GM18502 (cell line): ENCODE measurements at regions not wholly inside any gene's neighbourhood (a gene's known extent, or its start where the extent isn't known, plus 50 kb on each side); places are given as distances from the start of the nearest gene placed in this dataset.
"Not testable (repeated sequence)": the region's sequence is repeated elsewhere in the genome, so short reads cannot be mapped to it uniquely, and the experiment has no call there.

Experiments used
- ATAC-seq: cut with Tn5 transposase; IDR thresholded peaks from one replicate; pipeline ENCODE4 v1.9.1; 2021; ENCODE audit warnings: mild to moderate bottlenecking; ENCODE audit not compliant: unreplicated experiment, poor library complexity

GRCh38 chr3:101142160-101142559 is 148.9 kb upstream of the ABI3BP start:
- ATAC-seq, result no peak

DNA sequence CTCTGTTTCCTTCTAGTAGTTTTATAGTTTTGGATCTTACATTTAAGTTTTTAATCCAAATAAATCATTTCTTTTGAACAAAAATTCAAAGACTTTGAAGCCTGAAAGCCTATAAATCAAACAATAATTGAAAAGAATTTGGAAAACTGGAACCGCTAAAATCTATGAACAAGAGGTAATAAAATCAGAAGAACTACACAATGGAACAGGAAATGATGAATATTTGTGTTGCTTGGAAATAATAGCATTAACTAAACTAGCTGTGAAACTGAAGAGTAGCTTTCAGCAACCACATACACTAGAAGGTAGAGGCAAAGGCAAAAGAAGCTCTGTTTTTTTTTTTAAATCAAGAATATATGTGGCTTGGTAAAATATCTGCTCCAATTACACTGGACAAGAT is 147.9 kb upstream of the ABI3BP start:
- no peak for ATAC-seq

DNA sequence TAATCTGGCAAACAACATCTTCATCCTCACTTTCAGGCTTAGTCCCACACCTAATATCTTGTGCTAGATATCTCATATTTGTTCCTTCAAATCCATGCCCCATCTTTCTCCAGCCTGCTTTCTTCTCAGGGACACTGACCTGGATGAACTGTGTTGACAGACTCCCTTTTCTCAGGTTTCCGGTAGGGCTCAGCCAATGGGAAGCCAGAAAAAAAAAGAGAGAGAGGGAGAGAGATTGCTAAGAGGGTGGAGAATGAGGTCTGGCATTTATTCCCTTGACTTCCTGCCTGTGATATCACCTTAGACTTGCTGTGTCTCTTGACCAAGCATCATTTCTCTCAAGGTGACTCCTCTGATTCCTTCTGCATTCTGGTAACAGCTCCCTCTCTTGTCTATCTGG is 145.6 kb upstream of the ABI3BP start:
- no peak for ATAC-seq

- no peak for ATAC-seq
These were observed 141.1 kb upstream of the ABI3BP start for GRCh38 chr3:101134331-101134730.

- peak; percentile 61 for ATAC-seq
These were observed 140.4 kb upstream of the ABI3BP start for GRCh38 chr3:101133652-101134051.

DNA sequence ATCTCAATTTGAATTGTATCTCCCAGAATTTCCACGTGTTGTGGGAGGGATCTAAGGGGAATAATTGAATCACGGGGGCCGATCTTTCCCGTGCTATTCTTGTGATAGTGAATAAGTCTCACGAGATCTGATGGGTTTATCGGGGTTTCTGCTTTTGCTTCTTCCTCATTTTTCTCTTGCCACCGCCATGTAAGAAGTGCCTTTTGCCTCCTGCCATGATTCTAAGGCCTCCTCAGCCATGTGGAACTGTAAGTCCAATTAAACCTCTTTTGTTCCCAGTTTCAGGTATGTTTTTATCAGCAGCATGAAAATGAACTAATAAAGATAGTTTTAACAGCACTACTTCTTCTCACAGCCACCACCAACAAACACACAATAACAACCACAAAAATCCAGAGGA is 140.0 kb upstream of the ABI3BP start:
- not testable (repeated sequence) for ATAC-seq

DNA sequence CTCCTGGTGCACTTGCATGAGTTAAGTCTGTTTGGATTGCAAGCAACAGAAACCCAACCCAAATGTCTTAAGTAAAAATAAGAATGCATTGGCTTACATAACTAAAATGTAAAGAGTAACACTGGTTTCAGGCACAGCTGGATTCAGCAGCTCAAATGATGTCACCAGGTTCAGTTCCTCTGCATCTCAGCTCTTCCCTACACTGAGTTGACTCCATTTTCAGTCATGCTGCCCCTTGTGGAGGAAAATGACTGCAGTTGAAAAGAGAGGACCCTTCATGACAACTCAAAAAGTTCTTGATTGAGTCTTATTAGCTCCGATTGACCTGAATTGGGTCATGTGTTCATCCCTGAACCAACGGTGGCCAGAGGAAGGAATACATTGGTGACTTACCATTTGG is 138.5 kb upstream of the ABI3BP start:
- no peak for ATAC-seq

DNA sequence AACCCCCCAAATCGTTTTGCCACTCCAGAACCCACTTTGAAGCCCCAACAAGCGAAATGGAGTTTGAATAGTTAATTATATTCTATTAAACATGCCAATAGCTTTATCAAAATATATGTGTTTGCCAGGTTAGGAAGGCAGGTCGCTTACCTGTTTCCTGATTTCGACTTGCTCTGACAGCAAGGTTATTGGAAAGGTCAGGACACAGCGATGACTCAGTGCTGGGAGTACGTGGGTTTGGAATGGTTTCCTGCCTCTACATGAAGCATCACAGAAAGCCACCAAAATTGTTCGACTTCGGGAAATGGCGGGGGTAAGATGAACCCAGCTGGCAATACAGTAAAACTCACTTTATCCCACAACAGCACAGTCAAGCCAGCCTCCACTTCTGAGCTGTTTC is 135.6 kb upstream of the ABI3BP start:
- no peak for ATAC-seq

GRCh38 chr3:101128001-101128400 is 134.8 kb upstream of the ABI3BP start:
- no peak for ATAC-seq

GRCh38 chr3:101124125-101124524 is 130.9 kb upstream of the ABI3BP start:
- no peak for ATAC-seq

DNA sequence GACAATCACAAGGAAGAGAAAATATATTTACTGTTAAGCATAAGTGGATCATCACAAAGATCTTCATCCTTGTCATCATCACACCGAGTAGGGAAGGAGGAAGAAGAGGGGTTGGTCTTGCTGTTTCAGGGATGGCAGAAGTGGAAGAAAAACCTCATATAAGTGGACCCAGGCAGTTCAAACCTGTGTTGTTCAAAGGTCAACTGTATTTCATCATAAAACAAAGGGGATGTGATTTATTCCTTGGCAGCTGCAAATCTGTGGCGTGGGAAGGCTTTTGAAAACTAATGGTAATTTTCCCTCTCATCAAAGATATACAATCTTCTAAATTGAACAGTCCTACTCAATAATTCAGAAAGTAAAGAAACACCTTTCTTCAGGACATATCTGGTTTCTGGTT is 129.9 kb upstream of the ABI3BP start:
- no peak for ATAC-seq

- no peak for ATAC-seq
These were observed 129.5 kb upstream of the ABI3BP start for GRCh38 chr3:101122681-101123080.

GRCh38 chr3:101120039-101120438 is 126.8 kb upstream of the ABI3BP start:
- no peak for ATAC-seq

DNA sequence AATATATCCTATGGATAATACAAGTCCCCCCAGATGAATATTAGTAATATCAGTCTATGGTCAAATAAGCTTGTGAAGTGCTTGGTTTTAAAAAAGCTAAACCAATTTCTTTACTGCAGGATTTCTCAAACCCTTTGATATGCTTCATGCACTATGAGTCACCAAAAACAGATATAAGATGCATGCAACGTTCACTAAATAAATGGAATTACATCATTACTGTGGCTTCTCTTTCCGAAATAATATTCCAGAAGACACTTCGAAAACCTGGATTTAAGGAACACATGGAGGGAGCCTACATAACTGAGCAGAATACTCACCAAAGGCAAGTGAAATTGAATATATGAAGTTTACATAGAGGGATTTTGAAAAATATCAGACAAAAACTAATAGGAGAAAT is 126.3 kb upstream of the ABI3BP start:
- no peak for ATAC-seq

- no peak for ATAC-seq
These were observed 124.8 kb upstream of the ABI3BP start for GRCh38 chr3:101117980-101118379.

- ATAC-seq, result no peak
These were observed 124.2 kb upstream of the ABI3BP start for GRCh38 chr3:101117465-101117864.

DNA sequence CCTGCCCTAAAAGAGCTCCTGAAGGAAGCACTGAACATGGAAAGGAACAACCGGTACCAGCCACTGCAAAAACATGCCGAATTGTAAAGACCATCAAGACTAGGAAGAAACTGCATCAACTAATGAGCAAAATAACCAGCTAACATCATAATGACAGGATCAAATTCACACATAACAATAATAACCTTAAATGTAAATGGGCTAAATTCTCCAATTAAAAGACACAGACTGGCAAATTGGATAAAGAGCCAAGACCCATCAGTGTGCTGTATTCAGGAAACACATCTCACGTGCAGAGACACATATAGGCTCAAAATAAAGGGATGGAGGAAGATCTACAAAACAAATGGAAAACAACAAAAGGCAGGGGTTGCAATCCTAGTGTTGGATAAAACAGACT is 117.1 kb upstream of the ABI3BP start:
- not testable (repeated sequence) for ATAC-seq

GRCh38 chr3:101104321-101104720 is 111.1 kb upstream of the ABI3BP start:
- ATAC-seq, result no peak

GRCh38 chr3:101102678-101103296 is 109.6 kb upstream of the ABI3BP start:
- ATAC-seq, result no peak

- no peak for ATAC-seq
These were observed 107.3 kb upstream of the ABI3BP start for GRCh38 chr3:101100361-101101009.

- no peak for ATAC-seq
These were observed 106.6 kb upstream of the ABI3BP start for GRCh38 chr3:101099791-101100190.

- ATAC-seq, result no peak
These were observed 103.2 kb upstream of the ABI3BP start for GRCh38 chr3:101096444-101096843.
